PC-9 (cell line): ENCODE measurements at regions not wholly inside any gene's neighbourhood (a gene's known extent, or its start where the extent isn't known, plus 50 kb on each side); places are given as distances from the start of the nearest gene placed in this dataset.

ENCODE experiments used
- CTCF ChIP-seq: fragments of 200-600 bp; sonication (generic); conservative IDR thresholded peaks from 2 replicates; pipeline ENCODE4 v1.6.1; 2017; ENCODE audit warnings: mixed run types, antibody characterized with exemption, mild to moderate bottlenecking, moderate library complexity
- EZH2 ChIP-seq: fragments of 200-600 bp; sonication (generic); IDR thresholded peaks from 2 replicates; pipeline ENCODE4 v1.8.0; 2017; ENCODE audit warnings: antibody characterized with exemption, low read depth

GRCh38 chr10:94266091-94266490, 96.6 kb downstream of the NOC3L start:
- TF ChIP-seq CTCF (no peak), EZH2 (no peak)
